ENCODE measurements at regions not wholly inside any gene's neighbourhood (a gene's known extent, or its start where the extent isn't known, plus 50 kb on each side); places are given as distances from the start of the nearest gene placed in this dataset.

DNA sequence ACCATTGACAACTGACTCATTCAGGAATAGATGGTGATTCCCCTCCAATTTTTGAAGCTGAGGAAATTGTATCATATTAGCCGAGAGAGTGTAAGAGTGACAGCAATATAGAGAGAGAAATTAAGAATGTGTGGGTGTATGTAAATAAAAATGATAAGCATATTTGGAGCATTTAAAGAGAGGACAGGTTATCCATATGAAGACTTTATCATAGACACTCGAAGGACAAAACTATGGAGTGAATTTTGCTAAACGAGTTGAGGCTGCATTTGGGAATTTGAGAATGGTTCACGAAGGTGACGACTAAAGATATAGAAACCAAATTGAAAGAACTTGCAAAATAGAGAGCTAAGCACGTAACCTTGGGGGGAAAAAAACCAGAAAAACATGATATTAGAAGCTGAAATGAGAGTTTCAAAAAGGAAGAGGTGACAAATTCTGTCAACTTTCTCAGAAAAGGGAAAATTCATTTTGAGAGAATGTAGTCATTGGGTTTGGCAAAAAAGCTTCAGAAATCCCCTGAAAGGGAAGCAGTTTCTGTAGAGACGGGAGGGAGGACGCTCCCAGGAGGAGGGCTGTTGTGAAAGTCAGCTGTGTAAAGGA is 129.7 kb downstream of the KCNJ2 start:
- TF ChIP-seq, protein P1, sequence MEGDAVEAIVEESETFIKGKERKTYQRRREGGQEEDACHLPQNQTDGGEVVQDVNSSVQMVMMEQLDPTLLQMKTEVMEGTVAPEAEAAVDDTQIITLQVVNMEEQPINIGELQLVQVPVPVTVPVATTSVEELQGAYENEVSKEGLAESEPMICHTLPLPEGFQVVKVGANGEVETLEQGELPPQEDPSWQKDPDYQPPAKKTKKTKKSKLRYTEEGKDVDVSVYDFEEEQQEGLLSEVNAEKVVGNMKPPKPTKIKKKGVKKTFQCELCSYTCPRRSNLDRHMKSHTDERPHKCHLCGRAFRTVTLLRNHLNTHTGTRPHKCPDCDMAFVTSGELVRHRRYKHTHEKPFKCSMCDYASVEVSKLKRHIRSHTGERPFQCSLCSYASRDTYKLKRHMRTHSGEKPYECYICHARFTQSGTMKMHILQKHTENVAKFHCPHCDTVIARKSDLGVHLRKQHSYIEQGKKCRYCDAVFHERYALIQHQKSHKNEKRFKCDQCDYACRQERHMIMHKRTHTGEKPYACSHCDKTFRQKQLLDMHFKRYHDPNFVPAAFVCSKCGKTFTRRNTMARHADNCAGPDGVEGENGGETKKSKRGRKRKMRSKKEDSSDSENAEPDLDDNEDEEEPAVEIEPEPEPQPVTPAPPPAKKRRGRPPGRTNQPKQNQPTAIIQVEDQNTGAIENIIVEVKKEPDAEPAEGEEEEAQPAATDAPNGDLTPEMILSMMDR (conservative IDR thresholded peaks at IDR 0.05; ENCODE audit: low read length): no peak
- no peak for TF ChIP-seq EZH2phosphoT487 (IDR thresholded peaks at IDR 0.05; ENCODE audit: borderline replicate concordance)

All from Loucy (cell line).